IMR-90 (cell line): ENCODE measurements at regions not wholly inside any gene's neighbourhood (a gene's known extent, or its start where the extent isn't known, plus 50 kb on each side); places are given as distances from the start of the nearest gene placed in this dataset.

Experiments used
- ATAC-seq: fragments of 200-7000 bp; cut with Tn5 transposase; 2 replicates; pipeline ENCODE4 v1.9.1; 2020; ENCODE audit warnings: low read depth, mild to moderate bottlenecking, moderate library complexity
- BruUV-seq: library from RNA; stranded (reverse); fragments of 400-500 nt; replicated peaks from 2 replicates; lab custom pipeline; 2021; lab: Mats Ljungman, UMichigan
- CTCF ChIA-PET: fragments of 300-600 bp; formaldehyde crosslinking; extraction: SDS; loops from one replicate; lab custom pipeline; 2021; ENCODE audit warnings: antibody characterized with exemption; lab: Yijun Ruan, JAX
- POLR2A ChIA-PET: fragments of 300-600 bp; sonication (Branson Sonifier 250); formaldehyde crosslinking; loops from one replicate; lab custom pipeline; 2022; ENCODE audit warnings: antibody characterized with exemption; ENCODE audit not compliant: unreplicated experiment; lab: Charles Lee
- DNase-seq: peaks from one replicate; pipeline ENCODE4 v3.0.0; 2013
- H2AFZ ChIP-seq: replicated peaks from 2 replicates; pipeline ENCODE3; 2013; ENCODE audit warnings: low read length, mild to moderate bottlenecking; ENCODE audit not compliant: poor library complexity
- H2AK5ac ChIP-seq: 2 replicates; pipeline ENCODE4 v1.6.1; 2013; ENCODE audit warnings: low read depth, low read length, inconsistent platforms
- H2AK9ac ChIP-seq: replicated peaks from 2 replicates; pipeline ENCODE3; 2013; ENCODE audit warnings: mild to moderate bottlenecking, low read depth, low read length, moderate library complexity; ENCODE audit not compliant: poor library complexity
- H2BK120ac ChIP-seq: 2 replicates; pipeline ENCODE4 v1.6.1; 2013; ENCODE audit warnings: low read depth, low read length, inconsistent platforms
- H2BK15ac ChIP-seq: 3 replicates; pipeline ENCODE4 v1.6.1; 2013; ENCODE audit warnings: low read depth, low read length, inconsistent platforms
- H2BK20ac ChIP-seq: 2 replicates; pipeline ENCODE4 v1.6.1; 2013; ENCODE audit warnings: low read depth, mild to moderate bottlenecking, inconsistent platforms, low read length, moderate library complexity
- H2BK5ac ChIP-seq: 2 replicates; pipeline ENCODE4 v1.6.1; 2013; ENCODE audit warnings: mild to moderate bottlenecking, low read depth, low read length, inconsistent platforms; ENCODE audit not compliant: poor library complexity, severe bottlenecking
- H3K14ac ChIP-seq: replicated peaks from 2 replicates; pipeline ENCODE4 v1.6.1; 2013; ENCODE audit warnings: low read depth, low read length, inconsistent platforms
- H3K18ac ChIP-seq: 2 replicates; pipeline ENCODE4 v1.6.1; 2013; ENCODE audit warnings: low read depth, low read length, control low read depth
- H3K23ac ChIP-seq: 2 replicates; pipeline ENCODE4 v1.6.1; 2013; ENCODE audit warnings: low read depth, low read length, inconsistent platforms
- H3K27ac ChIP-seq: 2 replicates; pipeline ENCODE4 v1.5.1; 2013; ENCODE audit warnings: mild to moderate bottlenecking, control low read depth, low read length; ENCODE audit not compliant: insufficient read depth
- H3K27me3 ChIP-seq: 2 replicates; pipeline ENCODE4 v1.6.1; 2013; ENCODE audit warnings: low read length; ENCODE audit not compliant: control insufficient read depth, insufficient read depth
- H3K36me3 ChIP-seq: 2 replicates; pipeline ENCODE4 v1.6.1; 2013; ENCODE audit warnings: low read length, mixed read lengths; ENCODE audit not compliant: control insufficient read depth, insufficient read depth
- H3K4ac ChIP-seq: 2 replicates; pipeline ENCODE4 v1.6.1; 2013; ENCODE audit warnings: low read depth, low read length, inconsistent platforms
- H3K4me1 ChIP-seq: 2 replicates; pipeline ENCODE4 v1.6.1; 2013; ENCODE audit warnings: low read length, mixed read lengths; ENCODE audit not compliant: control insufficient read depth, insufficient read depth
- H3K4me2 ChIP-seq: 2 replicates; pipeline ENCODE4 v1.6.1; 2013; ENCODE audit warnings: low read depth, mild to moderate bottlenecking, control low read depth, low read length, moderate library complexity
- H3K4me3 ChIP-seq: 2 replicates; pipeline ENCODE4 v1.5.1; 2013; ENCODE audit warnings: low read depth, mild to moderate bottlenecking, control low read depth, low read length, moderate library complexity; ENCODE audit not compliant: insufficient read depth
- H3K56ac ChIP-seq: 2 replicates; pipeline ENCODE4 v1.6.1; 2013; ENCODE audit warnings: low read length, inconsistent platforms; ENCODE audit not compliant: insufficient read depth; ENCODE audit errors: extremely low read depth
- H3K79me1 ChIP-seq, 2 experiments: 2 replicates each; pipeline ENCODE4 v1.6.1; 2013; ENCODE audit warnings: low read length in 2 of 2, inconsistent platforms in 1 of 2, low read depth in 1 of 2
- H3K9ac ChIP-seq: 2 replicates; pipeline ENCODE4 v1.6.1; 2013; ENCODE audit warnings: low read depth, low read length, control low read depth
- H3K9me1 ChIP-seq: 2 replicates; pipeline ENCODE4 v1.6.1; 2013; ENCODE audit warnings: low read length, inconsistent platforms; ENCODE audit not compliant: insufficient read depth
- H3K9me3 ChIP-seq: 2 replicates; pipeline ENCODE4 v1.6.1; 2013; ENCODE audit warnings: low read length; ENCODE audit not compliant: control insufficient read depth, insufficient read depth
- H4K20me1 ChIP-seq: 2 replicates; pipeline ENCODE4 v1.6.1; 2013; ENCODE audit warnings: low read length, inconsistent platforms; ENCODE audit not compliant: insufficient read depth
- H4K5ac ChIP-seq: 2 replicates; pipeline ENCODE4 v1.6.1; 2013; ENCODE audit warnings: mild to moderate bottlenecking, low read depth, low read length, control low read depth
- H4K8ac ChIP-seq, 2 experiments: 2 replicates each; pipeline ENCODE4 v1.6.1; 2013; ENCODE audit warnings: low read depth in 2 of 2, low read length in 2 of 2, control low read depth in 1 of 2, inconsistent platforms in 1 of 2
- H4K91ac ChIP-seq: 2 replicates; pipeline ENCODE4 v1.6.1; 2013; ENCODE audit warnings: low read depth, low read length, inconsistent platforms; ENCODE audit not compliant: insufficient read depth
- CHD1 ChIP-seq: IDR thresholded peaks from 2 replicates; pipeline ENCODE4 v1.6.1; 2012; ENCODE audit warnings: low read depth, low read length, improper control_type of control experiment
- FOS ChIP-seq: fragments of 150-350 bp; IDR thresholded peaks from 2 replicates; pipeline ENCODE4 v1.6.1; 2016; ENCODE audit warnings: low read depth, low read length
- POLR2A ChIP-seq: IDR thresholded peaks from 2 replicates; pipeline ENCODE4 v1.6.1; 2012; ENCODE audit warnings: mild to moderate bottlenecking, low read depth, low read length
- RAD21 ChIP-seq: IDR thresholded peaks from 2 replicates; pipeline ENCODE4 v1.6.1; 2012; ENCODE audit warnings: low read length, improper control_type of control experiment
- SMC3 ChIP-seq: fragments of 150-350 bp; IDR thresholded peaks from 2 replicates; pipeline ENCODE4 v1.6.1; 2016; ENCODE audit warnings: low read depth, mild to moderate bottlenecking, antibody characterized with exemption, low read length, moderate library complexity
- WGBS, 2 experiments: methylation state at CpG; one replicate each; pipeline versions ENCODE4 v1.1.5 to v1.1.7; 2013; ENCODE audit warnings: missing lambda C conversion rate in 2 of 2; ENCODE audit not compliant: insufficient read length in 1 of 2; ENCODE audit errors: extremely low coverage in 2 of 2; 5-methylcytosine and 5-hydroxymethylcytosine counted together
- dilution Hi-C: fragments of 300-500 bp; cut with HindIII; formaldehyde crosslinking; loops from one replicate; pipeline ENCODE4 v1.14.3; 2018; ENCODE audit warnings: low sequenced_read_pairs; ENCODE audit not compliant: unreplicated experiment
- in situ Hi-C: fragments of 300-500 bp; cut with MboI; formaldehyde crosslinking; loops from 3 replicates; pipeline ENCODE4 v1.14.3; 2019; ENCODE audit warnings: low sequenced_read_pairs, inconsistent platforms, mixed read lengths
- intact Hi-C: fragments of 100-400 bp; cut with micrococcal nuclease; formaldehyde crosslinking; loops from 2 replicates; pipeline ENCODE4 v1.10.0; 2022

DNA sequence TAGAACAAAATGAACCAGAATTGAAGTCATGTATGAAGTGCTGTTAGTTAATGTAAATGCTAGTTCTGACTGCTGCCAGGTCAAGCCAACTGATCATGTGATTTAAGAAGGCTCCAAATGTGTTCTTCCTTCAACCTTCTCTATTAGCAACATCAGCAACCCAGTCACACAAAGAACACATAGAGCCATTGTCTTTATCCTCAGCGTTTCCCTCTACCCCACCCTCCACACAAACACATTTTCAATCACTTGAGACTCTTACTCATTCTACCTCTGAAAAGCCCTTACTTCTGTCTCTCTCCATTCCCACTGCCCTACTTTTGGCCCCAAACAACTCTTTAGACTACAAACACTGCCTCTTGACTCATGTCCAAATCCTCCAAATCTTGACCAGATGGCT is 89.7 kb upstream of the KDR start:
- no peak for ATAC-seq
- no peak overlapping the region for H2BK120ac ChIP-seq
- no peak for DNase-seq
- H3K4me1 ChIP-seq: no peaks in the 10 kb centered on the region
- H3K14ac ChIP-seq: no peak overlapping the region
- dilution Hi-C loops: no loop called here
- H2BK20ac ChIP-seq: no peak overlapping the region
- H3K23ac ChIP-seq: no peak overlapping the region
- intact Hi-C loops: no loop called here
- H2AFZ ChIP-seq: no peak overlapping the region
- no peak overlapping the region for H2AK5ac ChIP-seq
- no peak overlapping the region for H3K9ac ChIP-seq
- POLR2A ChIA-PET: no interaction called here
- no peak overlapping the region for H3K56ac ChIP-seq
- H3K27ac ChIP-seq: no peak overlapping the region
- H3K79me1 ChIP-seq: no peaks in the 10 kb centered on the region
- no peak overlapping the region for H3K4ac ChIP-seq
- no peaks in the 10 kb centered on the region for H3K27me3 ChIP-seq
- no peaks in the 10 kb centered on the region for H3K36me3 ChIP-seq
- no peaks in the 10 kb centered on the region for H3K9me1 ChIP-seq
- in situ Hi-C loops: no loop called here
- H4K20me1 ChIP-seq: no peaks in the 10 kb centered on the region
- H2BK5ac ChIP-seq: no peak overlapping the region
- no peak overlapping the region for H4K8ac ChIP-seq
- no peak for TF ChIP-seq POLR2A
- TF ChIP-seq RAD21: no peak
- no peak for TF ChIP-seq CHD1
- TF ChIP-seq SMC3: no peak
- TF ChIP-seq FOS: no peak
- BruUV-seq: no TSS peak
- CTCF ChIA-PET: no interaction called here
- no peak overlapping the region for H4K5ac ChIP-seq
- H3K4me3 ChIP-seq: no peak overlapping the region
- H3K18ac ChIP-seq: no peak overlapping the region
- H2AK9ac ChIP-seq: no peak overlapping the region
- H2BK15ac ChIP-seq: no peak overlapping the region
- no peak overlapping the region for H3K4me2 ChIP-seq
- no CpG with 5 or more reads among the region's 1 CpG for WGBS, 2 experiments
- no peak overlapping the region for H4K91ac ChIP-seq
- H3K9me3 ChIP-seq: no peaks in the 10 kb centered on the region
